Prostate gland (tissue), 2 donors: ENCODE measurements at regions not wholly inside any gene's neighbourhood (a gene's known extent, or its start where the extent isn't known, plus 50 kb on each side); places are given as distances from the start of the nearest gene placed in this dataset.

Experiments used
- DNase-seq: peaks from one replicate; pipeline ENCODE4 v3.0.0-alpha.2; 2019; ENCODE audit warnings: low spot score
- H3K27ac ChIP-seq, 2 donors: fragments of 200-600 bp; sonication (generic); 2 replicates each; pipeline ENCODE4 v1.5.1; 2017 to 2019
- H3K27me3 ChIP-seq: fragments of 200-600 bp; sonication (generic); replicated peaks from 2 replicates; pipeline ENCODE4 v1.5.1; 2019; ENCODE audit not compliant: insufficient read depth
- H3K36me3 ChIP-seq, 2 donors: fragments of 200-600 bp; sonication (generic); 1 replicate in 1 of 2; 2 replicates in 1 of 2; pipeline versions ENCODE4 v1.5.1 to v1.8.1; 2017 to 2019
- H3K4me1 ChIP-seq: fragments of 200-600 bp; sonication (generic); replicated peaks from 2 replicates; pipeline ENCODE4 v1.5.1; 2019
- H3K4me3 ChIP-seq, 2 donors: fragments of 200-600 bp; sonication (generic); 2 replicates each; pipeline ENCODE4 v1.5.1; 2017 to 2019
- H3K9me3 ChIP-seq: fragments of 200-600 bp; sonication (generic); 2 replicates; pipeline ENCODE4 v1.5.1; 2017
- CTCF ChIP-seq, 4 experiments: fragments of 200-600 bp in 2 of 4; fragments of 450-650 bp in 2 of 4; sonication (generic) in 2 of 4; IDR thresholded peaks; 1 replicate in 3 of 4; 2 replicates in 1 of 4; pipeline ENCODE4 v1.5.1; 2016 to 2019; ENCODE audit warnings: antibody characterized with exemption in 4 of 4, mild to moderate bottlenecking in 2 of 4, moderate library complexity in 2 of 4
- POLR2A ChIP-seq: fragments of 450-650 bp; IDR thresholded peaks from one replicate; pipeline ENCODE4 v1.6.1; 2016; ENCODE audit warnings: antibody characterized with exemption, mild to moderate bottlenecking
- POLR2AphosphoS5 ChIP-seq: sonication (generic); formaldehyde crosslinking; IDR thresholded peaks from one replicate; pipeline ENCODE4 v1.6.1; 2017; ENCODE audit warnings: antibody characterized with exemption
- WGBS: methylation state at CpG from one replicate; pipeline ENCODE4 v1.1.5; 2018; 5-methylcytosine and 5-hydroxymethylcytosine counted together
- intact Hi-C: fragments of 100-400 bp; cut with DNase I; formaldehyde crosslinking; loops from one replicate; pipeline ENCODE4 v1.14.2; 2022

GRCh38 chr12:19687371-19687770, 248.1 kb downstream of the AEBP2 start:
- TF ChIP-seq POLR2AphosphoS5 (no peak), CTCF (IDR thresholded peaks at IDR 0.05) (no peak), POLR2A (no peak)
- no peak overlapping the region for H3K4me3 ChIP-seq
- H3K36me3 ChIP-seq: no peaks in the 10 kb centered on the region
- 87% methylated on average over 1 of the region's 1 CpG for WGBS
- no peaks in the 10 kb centered on the region for H3K27me3 ChIP-seq
- no peaks in the 10 kb centered on the region for H3K9me3 ChIP-seq
- H3K27ac ChIP-seq: no peak overlapping the region
- DNase-seq: no peak
- intact Hi-C loops: no loop called here
- no peaks in the 10 kb centered on the region for H3K4me1 ChIP-seq

- Histone ChIP-seq H3K9me3 (no peaks in the 10 kb centered on the region), H3K4me1 (no peaks in the 10 kb centered on the region), H3K27ac (no peak overlapping the region), H3K36me3 (no peaks in the 10 kb centered on the region), H3K27me3 (no peaks in the 10 kb centered on the region), H3K4me3 (no peak overlapping the region)
- intact Hi-C loops: no loop called here
- no peak for TF ChIP-seq CTCF (IDR thresholded peaks at IDR 0.05)
- no peak for TF ChIP-seq POLR2A
- TF ChIP-seq POLR2AphosphoS5: no peak
- WGBS: 37% methylated on average over 1 of the region's 1 CpG
- DNase-seq: no peak
Observed at GRCh38 chr12:19688532-19688931, 249.2 kb downstream of the AEBP2 start.

GRCh38 chr12:19689226-19689625, 249.9 kb downstream of the AEBP2 start:
- H3K27me3 ChIP-seq: no peaks in the 10 kb centered on the region
- intact Hi-C loops: no loop called here
- WGBS: 89% methylated on average over 17 of the region's 17 CpGs
- no peak overlapping the region for H3K4me3 ChIP-seq
- no peaks in the 10 kb centered on the region for H3K4me1 ChIP-seq
- DNase-seq: no peak
- no peak for TF ChIP-seq POLR2A
- no peaks in the 10 kb centered on the region for H3K36me3 ChIP-seq
- H3K27ac ChIP-seq: no peak overlapping the region
- H3K9me3 ChIP-seq: no peaks in the 10 kb centered on the region

- 71% methylated on average over 9 of the region's 9 CpGs for WGBS
- Histone ChIP-seq H3K9me3 (no peaks in the 10 kb centered on the region), H3K36me3 (no peaks in the 10 kb centered on the region), H3K27me3 (no peaks in the 10 kb centered on the region), H3K4me1 (no peaks in the 10 kb centered on the region), H3K27ac (no peak overlapping the region), H3K4me3 (no peak overlapping the region)
- intact Hi-C loops: no loop called here
- no peak for DNase-seq
- no peak for TF ChIP-seq POLR2A
- TF ChIP-seq POLR2AphosphoS5: no peak
- no peak for TF ChIP-seq CTCF (IDR thresholded peaks at IDR 0.05)
Observed at GRCh38 chr12:19689801-19690472, 250.6 kb downstream of the AEBP2 start.

- intact Hi-C loops: no loop called here
- Histone ChIP-seq H3K36me3 (no peaks in the 10 kb centered on the region), H3K9me3 (no peaks in the 10 kb centered on the region), H3K27ac (no peak overlapping the region), H3K4me3 (no peak overlapping the region), H3K4me1 (no peaks in the 10 kb centered on the region), H3K27me3 (no peaks in the 10 kb centered on the region)
- no peak for TF ChIP-seq POLR2A
- TF ChIP-seq POLR2AphosphoS5: no peak
- TF ChIP-seq CTCF (IDR thresholded peaks at IDR 0.05): no peak
- 76% methylated on average over 4 of the region's 4 CpGs for WGBS
- DNase-seq: no peak
Observed at GRCh38 chr12:19692091-19692490, 252.8 kb downstream of the AEBP2 start.
